GM23338 (cell line): ENCODE measurements at regions not wholly inside any gene's neighbourhood (a gene's known extent, or its start where the extent isn't known, plus 50 kb on each side); places are given as distances from the start of the nearest gene placed in this dataset.

ENCODE experiments used
- CREB1 ChIP-seq: fragments of 250-450 bp; sonication (Bioruptor Pico); IDR thresholded peaks from 2 replicates; pipeline ENCODE4 v1.5.0; 2020; ENCODE audit warnings: low read depth, mild to moderate bottlenecking, moderate library complexity
- ETS1 ChIP-seq: IDR thresholded peaks from 2 replicates; pipeline ENCODE4 v1.6.1; 2016; ENCODE audit warnings: antibody characterized with exemption
- EZH2 ChIP-seq: fragments of 200-600 bp; sonication (generic); IDR thresholded peaks from one replicate; pipeline ENCODE4 v1.8.0; 2017; ENCODE audit warnings: antibody characterized with exemption, mild to moderate bottlenecking, low read depth; ENCODE audit not compliant: unreplicated experiment
- EZH2phosphoT487 ChIP-seq: fragments of 200-600 bp; sonication (generic); IDR thresholded peaks from one replicate; pipeline ENCODE4 v1.8.1; 2018; ENCODE audit warnings: antibody characterized with exemption; ENCODE audit not compliant: unreplicated experiment
- JUNB ChIP-seq: IDR thresholded peaks from one replicate; pipeline ENCODE4 v1.6.1; 2016; ENCODE audit warnings: antibody characterized with exemption; ENCODE audit not compliant: unreplicated experiment
- NANOG ChIP-seq: IDR thresholded peaks from 2 replicates; pipeline ENCODE4 v1.6.1; 2016; ENCODE audit warnings: antibody characterized with exemption, borderline replicate concordance
- POLR2AphosphoS5 ChIP-seq: IDR thresholded peaks from 2 replicates; pipeline ENCODE4 v1.6.1; 2016; ENCODE audit warnings: antibody characterized with exemption, low read depth
- STAT1 ChIP-seq: IDR thresholded peaks from one replicate; pipeline ENCODE4 v1.6.1; 2016; ENCODE audit warnings: antibody characterized with exemption; ENCODE audit not compliant: unreplicated experiment
- ZNF114 ChIP-seq: fragments of 250-450 bp; sonication (Bioruptor Pico); IDR thresholded peaks from 2 replicates; pipeline ENCODE4 v1.5.0; 2020; ENCODE audit warnings: mild to moderate bottlenecking, moderate library complexity
- ZNF331 ChIP-seq: fragments of 250-450 bp; sonication (Bioruptor Pico); IDR thresholded peaks from 2 replicates; pipeline ENCODE4 v1.5.0; 2020; ENCODE audit warnings: low read depth, mild to moderate bottlenecking, moderate library complexity
- TF ChIP-seq, protein P1 (sequence below), 2 experiments: fragments of 200-600 bp in 1 of 2; sonication (generic) in 1 of 2; conservative IDR thresholded peaks; 2 replicates each; pipeline versions ENCODE4 v1.5.1 to v1.6.1; 2016 to 2017; ENCODE audit warnings: antibody characterized with exemption in 2 of 2, low read depth in 2 of 2, mild to moderate bottlenecking in 2 of 2, moderate library complexity in 1 of 2
- TF ChIP-seq, protein P2 (sequence below): IDR thresholded peaks from one replicate; pipeline ENCODE4 v1.6.1; 2018; ENCODE audit warnings: antibody characterized with exemption; ENCODE audit not compliant: unreplicated experiment

DNA sequence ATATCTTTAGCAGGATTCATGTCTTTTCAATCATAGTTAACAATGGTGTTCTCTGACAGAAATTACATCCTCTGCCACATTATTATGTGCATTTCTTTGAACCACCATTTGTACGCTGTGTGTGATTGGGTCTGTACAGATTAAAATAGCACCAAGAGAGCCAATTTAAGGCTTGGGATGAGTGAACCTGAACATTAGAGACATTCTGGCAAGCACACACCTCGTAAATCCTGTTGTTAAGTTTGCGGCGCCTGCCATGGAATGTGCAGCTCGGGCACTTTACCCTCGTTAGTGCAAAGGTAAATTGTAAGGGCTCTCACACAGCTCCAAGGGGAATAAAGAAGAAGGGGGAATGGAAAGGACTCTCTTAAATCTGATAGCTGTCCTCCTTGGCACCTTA is 482.4 kb upstream of the DPPA4 start:
- TF ChIP-seq, protein P1, sequence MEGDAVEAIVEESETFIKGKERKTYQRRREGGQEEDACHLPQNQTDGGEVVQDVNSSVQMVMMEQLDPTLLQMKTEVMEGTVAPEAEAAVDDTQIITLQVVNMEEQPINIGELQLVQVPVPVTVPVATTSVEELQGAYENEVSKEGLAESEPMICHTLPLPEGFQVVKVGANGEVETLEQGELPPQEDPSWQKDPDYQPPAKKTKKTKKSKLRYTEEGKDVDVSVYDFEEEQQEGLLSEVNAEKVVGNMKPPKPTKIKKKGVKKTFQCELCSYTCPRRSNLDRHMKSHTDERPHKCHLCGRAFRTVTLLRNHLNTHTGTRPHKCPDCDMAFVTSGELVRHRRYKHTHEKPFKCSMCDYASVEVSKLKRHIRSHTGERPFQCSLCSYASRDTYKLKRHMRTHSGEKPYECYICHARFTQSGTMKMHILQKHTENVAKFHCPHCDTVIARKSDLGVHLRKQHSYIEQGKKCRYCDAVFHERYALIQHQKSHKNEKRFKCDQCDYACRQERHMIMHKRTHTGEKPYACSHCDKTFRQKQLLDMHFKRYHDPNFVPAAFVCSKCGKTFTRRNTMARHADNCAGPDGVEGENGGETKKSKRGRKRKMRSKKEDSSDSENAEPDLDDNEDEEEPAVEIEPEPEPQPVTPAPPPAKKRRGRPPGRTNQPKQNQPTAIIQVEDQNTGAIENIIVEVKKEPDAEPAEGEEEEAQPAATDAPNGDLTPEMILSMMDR (conservative IDR thresholded peaks at IDR 0.05; ENCODE audit: low read depth in 2 of 2) = no peak
- TF ChIP-seq EZH2phosphoT487 (no peak), ZNF114 (CRISPR knock-in tag) (no peak), CREB1 (CRISPR knock-in tag) (no peak), ZNF331 (CRISPR knock-in tag) (no peak), POLR2AphosphoS5 (no peak), EZH2 (no peak), JUNB (no peak), NANOG (no peak), STAT1 (no peak), ETS1 (no peak)
- TF ChIP-seq, protein P2, sequence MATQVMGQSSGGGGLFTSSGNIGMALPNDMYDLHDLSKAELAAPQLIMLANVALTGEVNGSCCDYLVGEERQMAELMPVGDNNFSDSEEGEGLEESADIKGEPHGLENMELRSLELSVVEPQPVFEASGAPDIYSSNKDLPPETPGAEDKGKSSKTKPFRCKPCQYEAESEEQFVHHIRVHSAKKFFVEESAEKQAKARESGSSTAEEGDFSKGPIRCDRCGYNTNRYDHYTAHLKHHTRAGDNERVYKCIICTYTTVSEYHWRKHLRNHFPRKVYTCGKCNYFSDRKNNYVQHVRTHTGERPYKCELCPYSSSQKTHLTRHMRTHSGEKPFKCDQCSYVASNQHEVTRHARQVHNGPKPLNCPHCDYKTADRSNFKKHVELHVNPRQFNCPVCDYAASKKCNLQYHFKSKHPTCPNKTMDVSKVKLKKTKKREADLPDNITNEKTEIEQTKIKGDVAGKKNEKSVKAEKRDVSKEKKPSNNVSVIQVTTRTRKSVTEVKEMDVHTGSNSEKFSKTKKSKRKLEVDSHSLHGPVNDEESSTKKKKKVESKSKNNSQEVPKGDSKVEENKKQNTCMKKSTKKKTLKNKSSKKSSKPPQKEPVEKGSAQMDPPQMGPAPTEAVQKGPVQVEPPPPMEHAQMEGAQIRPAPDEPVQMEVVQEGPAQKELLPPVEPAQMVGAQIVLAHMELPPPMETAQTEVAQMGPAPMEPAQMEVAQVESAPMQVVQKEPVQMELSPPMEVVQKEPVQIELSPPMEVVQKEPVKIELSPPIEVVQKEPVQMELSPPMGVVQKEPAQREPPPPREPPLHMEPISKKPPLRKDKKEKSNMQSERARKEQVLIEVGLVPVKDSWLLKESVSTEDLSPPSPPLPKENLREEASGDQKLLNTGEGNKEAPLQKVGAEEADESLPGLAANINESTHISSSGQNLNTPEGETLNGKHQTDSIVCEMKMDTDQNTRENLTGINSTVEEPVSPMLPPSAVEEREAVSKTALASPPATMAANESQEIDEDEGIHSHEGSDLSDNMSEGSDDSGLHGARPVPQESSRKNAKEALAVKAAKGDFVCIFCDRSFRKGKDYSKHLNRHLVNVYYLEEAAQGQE = no peak
